ENCODE measurements at regions not wholly inside any gene's neighbourhood (a gene's known extent, or its start where the extent isn't known, plus 50 kb on each side); places are given as distances from the start of the nearest gene placed in this dataset.

GRCh38 chr13:105721016-105721415, 814.4 kb downstream of the EFNB2 start:
- TF ChIP-seq CTCF (IDR thresholded peaks at IDR 0.05) (no peak), POLR2A (IDR thresholded peaks at IDR 0.05) (no peak)

All from thyroid gland (tissue), 4 donors.